OCI-LY1 (cell line): ENCODE measurements at regions not wholly inside any gene's neighbourhood (a gene's known extent, or its start where the extent isn't known, plus 50 kb on each side); places are given as distances from the start of the nearest gene placed in this dataset.

Experiments used
- H2AFZ ChIP-seq: fragments of 200-600 bp; sonication (generic), shearing (Covaris generic); 2 replicates; pipeline ENCODE4 v1.6.0; 2014; ENCODE audit warnings: antibody characterized with exemption, mild to moderate bottlenecking, low read length
- H3F3A ChIP-seq: fragments of 200-600 bp; sonication (generic), shearing (Covaris generic); 2 replicates; pipeline ENCODE4 v1.6.0; 2014; ENCODE audit warnings: mild to moderate bottlenecking, antibody characterized with exemption, low read length, moderate library complexity; ENCODE audit not compliant: insufficient read depth
- H3K27ac ChIP-seq: fragments of 200-600 bp; sonication (generic); 2 replicates; pipeline ENCODE4 v1.5.1; 2014; ENCODE audit warnings: low read length, mixed run types, mild to moderate bottlenecking, low read depth; ENCODE audit not compliant: poor library complexity, severe bottlenecking
- H3K27me3 ChIP-seq: fragments of 200-600 bp; sonication (generic); 2 replicates; pipeline ENCODE4 v1.6.0; 2014; ENCODE audit warnings: antibody characterized with exemption, mild to moderate bottlenecking, low read length, moderate library complexity; ENCODE audit not compliant: insufficient read depth
- H3K36me3 ChIP-seq: fragments of 200-600 bp; sonication (generic); 2 replicates; pipeline ENCODE4 v1.6.1; 2014; ENCODE audit warnings: mild to moderate bottlenecking, antibody characterized with exemption, low read length, moderate library complexity, mixed read lengths; ENCODE audit not compliant: insufficient read depth
- H3K4me1 ChIP-seq: fragments of 200-600 bp; sonication (generic); 2 replicates; pipeline ENCODE4 v1.5.1; 2014; ENCODE audit warnings: mild to moderate bottlenecking, low read length, moderate library complexity; ENCODE audit not compliant: insufficient read depth, severe bottlenecking
- H3K4me2 ChIP-seq: fragments of 200-600 bp; sonication (generic), shearing (Covaris generic); 2 replicates; pipeline ENCODE4 v1.6.1; 2014; ENCODE audit warnings: low read length
- H3K4me3 ChIP-seq: fragments of 200-600 bp; sonication (generic); 2 replicates; pipeline ENCODE4 v1.5.1; 2014; ENCODE audit warnings: low read length, low read depth, mild to moderate bottlenecking, mixed read lengths; ENCODE audit not compliant: poor library complexity, severe bottlenecking
- H3K79me2 ChIP-seq: fragments of 200-600 bp; shearing (Covaris generic); 2 replicates; pipeline ENCODE4 v1.6.1; 2016; ENCODE audit warnings: mixed run types, low read length, mixed read lengths; ENCODE audit not compliant: insufficient read depth
- H3K9ac ChIP-seq: fragments of 200-600 bp; sonication (generic), shearing (Covaris generic); 2 replicates; pipeline ENCODE4 v1.6.1; 2014; ENCODE audit warnings: mild to moderate bottlenecking, low read length, mixed read lengths
- H3K9me2 ChIP-seq: fragments of 200-600 bp; sonication (generic), shearing (Covaris generic); 2 replicates; pipeline ENCODE4 v1.6.1; 2014; ENCODE audit warnings: low read depth, mild to moderate bottlenecking, low read length, mixed read lengths
- H3K9me3 ChIP-seq: fragments of 200-600 bp; shearing (Covaris generic); 2 replicates; pipeline ENCODE4 v1.6.1; 2014; ENCODE audit warnings: low read length, mixed read lengths
- H4K20me1 ChIP-seq: fragments of 200-600 bp; sonication (generic), shearing (Covaris generic); 2 replicates; pipeline ENCODE4 v1.6.0; 2016; ENCODE audit warnings: mild to moderate bottlenecking, low read length; ENCODE audit not compliant: insufficient read depth
- EZH2 ChIP-seq: fragments of 200-600 bp; sonication (generic), shearing (Covaris generic); IDR thresholded peaks from 2 replicates; pipeline ENCODE4 v1.8.0; 2017; ENCODE audit warnings: borderline replicate concordance, mixed run types, mild to moderate bottlenecking, antibody characterized with exemption, low read length, moderate library complexity, mixed read lengths
- TF ChIP-seq, protein P1 (sequence below): fragments of 200-600 bp; sonication (generic), shearing (Covaris generic); IDR thresholded peaks from 2 replicates; pipeline ENCODE4 v1.5.1; 2017; ENCODE audit warnings: mild to moderate bottlenecking, antibody characterized with exemption, low read length, moderate library complexity, mixed read lengths

DNA sequence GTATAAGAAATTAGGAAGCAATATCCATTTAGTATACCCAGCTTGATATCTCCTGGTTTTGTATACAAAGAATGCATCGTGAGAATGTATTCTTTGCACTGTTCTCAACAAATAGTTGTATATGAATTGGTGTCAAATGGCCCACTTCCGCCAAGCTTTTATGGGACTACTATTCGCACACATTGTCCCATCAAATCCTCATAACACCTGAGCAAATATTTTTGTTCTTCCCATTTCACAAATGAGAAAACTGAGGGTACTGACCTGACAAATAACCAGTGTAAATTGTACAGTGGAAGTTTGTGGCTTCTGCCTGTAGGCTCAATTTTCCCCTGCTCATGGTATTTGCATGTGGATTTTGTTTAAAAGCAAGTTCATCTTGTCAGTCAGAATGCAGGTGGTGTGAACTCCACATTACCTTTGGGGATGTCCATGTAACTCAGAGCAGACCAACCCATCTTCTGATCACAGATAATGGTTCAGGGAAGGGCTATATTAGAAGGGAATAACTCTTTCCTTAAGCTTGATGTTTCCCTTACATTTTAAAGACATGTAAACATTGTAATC lies 51.5 kb upstream of the FAM241A start:
- H3K4me1 ChIP-seq, result no peaks in the 10 kb centered on the region
- no peaks in the 10 kb centered on the region for H3K9me3 ChIP-seq
- TF ChIP-seq, protein P1, sequence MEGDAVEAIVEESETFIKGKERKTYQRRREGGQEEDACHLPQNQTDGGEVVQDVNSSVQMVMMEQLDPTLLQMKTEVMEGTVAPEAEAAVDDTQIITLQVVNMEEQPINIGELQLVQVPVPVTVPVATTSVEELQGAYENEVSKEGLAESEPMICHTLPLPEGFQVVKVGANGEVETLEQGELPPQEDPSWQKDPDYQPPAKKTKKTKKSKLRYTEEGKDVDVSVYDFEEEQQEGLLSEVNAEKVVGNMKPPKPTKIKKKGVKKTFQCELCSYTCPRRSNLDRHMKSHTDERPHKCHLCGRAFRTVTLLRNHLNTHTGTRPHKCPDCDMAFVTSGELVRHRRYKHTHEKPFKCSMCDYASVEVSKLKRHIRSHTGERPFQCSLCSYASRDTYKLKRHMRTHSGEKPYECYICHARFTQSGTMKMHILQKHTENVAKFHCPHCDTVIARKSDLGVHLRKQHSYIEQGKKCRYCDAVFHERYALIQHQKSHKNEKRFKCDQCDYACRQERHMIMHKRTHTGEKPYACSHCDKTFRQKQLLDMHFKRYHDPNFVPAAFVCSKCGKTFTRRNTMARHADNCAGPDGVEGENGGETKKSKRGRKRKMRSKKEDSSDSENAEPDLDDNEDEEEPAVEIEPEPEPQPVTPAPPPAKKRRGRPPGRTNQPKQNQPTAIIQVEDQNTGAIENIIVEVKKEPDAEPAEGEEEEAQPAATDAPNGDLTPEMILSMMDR, result no peak
- TF ChIP-seq EZH2, result no peak
- H2AFZ ChIP-seq, result no peak overlapping the region
- no peaks in the 10 kb centered on the region for H3K27me3 ChIP-seq
- no peak overlapping the region for H3K27ac ChIP-seq
- H4K20me1 ChIP-seq, result no peaks in the 10 kb centered on the region
- no peaks in the 10 kb centered on the region for H3K9me2 ChIP-seq
- no peaks in the 10 kb centered on the region for H3K79me2 ChIP-seq
- H3K9ac ChIP-seq, result no peak overlapping the region
- H3F3A ChIP-seq, result no peaks in the 10 kb centered on the region
- no peak overlapping the region for H3K4me2 ChIP-seq
- no peak overlapping the region for H3K4me3 ChIP-seq
- no peaks in the 10 kb centered on the region for H3K36me3 ChIP-seq

DNA sequence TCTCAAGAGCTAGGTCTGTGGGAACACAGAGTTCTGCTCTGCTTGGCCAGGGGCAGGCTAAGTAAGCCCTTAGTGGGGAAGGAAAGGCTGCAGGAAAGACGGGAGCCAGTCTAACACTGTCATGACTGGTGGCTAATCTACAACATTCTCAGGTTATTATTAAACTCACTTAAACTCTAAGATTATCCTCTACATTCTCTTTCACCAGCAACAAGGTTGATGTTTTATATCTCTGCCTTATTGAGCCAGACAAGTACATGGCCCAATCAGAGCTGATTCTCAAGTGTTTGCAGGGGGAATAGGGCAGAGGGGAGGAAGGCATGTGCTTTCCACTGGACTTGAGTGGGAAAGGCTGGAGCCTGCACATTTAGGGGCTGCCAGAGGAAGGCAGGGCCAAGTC lies 50.9 kb upstream of the FAM241A start:
- TF ChIP-seq, protein P1, result no peak
- TF ChIP-seq EZH2, result no peak
- no peak overlapping the region for H3K4me3 ChIP-seq

More for the DNA sequence above, 50.9 kb upstream of the FAM241A start:
- no peaks in the 10 kb centered on the region for H4K20me1 ChIP-seq
- no peak overlapping the region for H3K4me2 ChIP-seq
- no peak overlapping the region for H3K9ac ChIP-seq
- no peak overlapping the region for H3K27ac ChIP-seq
- no peaks in the 10 kb centered on the region for H3K9me3 ChIP-seq
- no peaks in the 10 kb centered on the region for H3K9me2 ChIP-seq
- no peaks in the 10 kb centered on the region for H3K36me3 ChIP-seq
- no peak overlapping the region for H2AFZ ChIP-seq
- no peaks in the 10 kb centered on the region for H3K79me2 ChIP-seq
- H3F3A ChIP-seq, result no peaks in the 10 kb centered on the region
- no peaks in the 10 kb centered on the region for H3K4me1 ChIP-seq
- H3K27me3 ChIP-seq, result no peaks in the 10 kb centered on the region
